ENCODE measurements at regions not wholly inside any gene's neighbourhood (a gene's known extent, or its start where the extent isn't known, plus 50 kb on each side); places are given as distances from the start of the nearest gene placed in this dataset.
"Not testable (repeated sequence)": the region's sequence is repeated elsewhere in the genome, so short reads cannot be mapped to it uniquely, and the experiment has no call there.

- no peak for DNase-seq
Measured at GRCh38 chr12:58069268-58069963, 128.0 kb downstream of the ATP23 start.

GRCh38 chr12:58071994-58072393, 130.6 kb downstream of the ATP23 start:
- DNase-seq: no peak

GRCh38 chr12:58074259-58074658, 132.9 kb downstream of the ATP23 start:
- no peak for DNase-seq

- DNase-seq: no peak
Measured at GRCh38 chr12:58079806-58080205, 138.4 kb downstream of the ATP23 start.

- no peak for DNase-seq
Measured at GRCh38 chr12:58081488-58081887, 140.1 kb downstream of the ATP23 start.

- DNase-seq: no peak
Measured at GRCh38 chr12:58082996-58083395, 141.6 kb downstream of the ATP23 start.

GRCh38 chr12:58086006-58086405, 144.6 kb downstream of the ATP23 start:
- peak; percentile 65 for DNase-seq

- peak; percentile 41 for DNase-seq
Measured at GRCh38 chr12:58086930-58087329, 145.6 kb downstream of the ATP23 start.

- DNase-seq: peak; percentile 63
Measured at GRCh38 chr12:58087423-58088127, 146.2 kb downstream of the ATP23 start.

- no peak for DNase-seq
Measured at GRCh38 chr12:58089588-58089987, 148.2 kb downstream of the ATP23 start.

- peak; percentile 62 for DNase-seq
Measured at GRCh38 chr12:58090685-58091084, 149.3 kb downstream of the ATP23 start.

- peak; percentile 63 for DNase-seq
Measured at GRCh38 chr12:58095002-58095401, 153.6 kb downstream of the ATP23 start.

GRCh38 chr12:58097741-58098140, 156.4 kb downstream of the ATP23 start:
- DNase-seq: peak; percentile 52

GRCh38 chr12:58099476-58099875, 158.1 kb downstream of the ATP23 start:
- DNase-seq: no peak

- DNase-seq: no peak
Measured at GRCh38 chr12:58104351-58104755, 163.0 kb downstream of the ATP23 start.

GRCh38 chr12:58105225-58106119, 164.1 kb downstream of the ATP23 start:
- DNase-seq: no peak

GRCh38 chr12:58106195-58106594, 164.8 kb downstream of the ATP23 start:
- no peak for DNase-seq

- DNase-seq: no peak
Measured at GRCh38 chr12:58117201-58117600, 175.8 kb downstream of the ATP23 start.

- DNase-seq: no peak
Measured at GRCh38 chr12:58117667-58118066, 176.3 kb downstream of the ATP23 start.

GRCh38 chr12:58125761-58126160, 184.4 kb downstream of the ATP23 start:
- DNase-seq: not testable (repeated sequence)

GRCh38 chr12:58131986-58132755, 190.8 kb downstream of the ATP23 start:
- no peak for DNase-seq

GRCh38 chr12:58138424-58138823, 197.1 kb downstream of the ATP23 start:
- no peak for DNase-seq

GRCh38 chr12:58139894-58140293, 198.5 kb downstream of the ATP23 start:
- DNase-seq: no peak

Measured in T1000 (cell line).